ENCODE measurements at regions not wholly inside any gene's neighbourhood (a gene's known extent, or its start where the extent isn't known, plus 50 kb on each side); places are given as distances from the start of the nearest gene placed in this dataset.

GRCh38 chr17:72031219-72031884 lies 89.5 kb upstream of the SOX9 start:
- no peak overlapping the region for H3K4me3 ChIP-seq
- no peaks in the 10 kb centered on the region for H3K4me1 ChIP-seq
- DNase-seq (ENCODE audit: low spot score), result no peak
- H3K36me3 ChIP-seq, result no peaks in the 10 kb centered on the region
- no peaks in the 10 kb centered on the region for H3K9me3 ChIP-seq
- H3K27ac ChIP-seq, result no peak overlapping the region
- H3K27me3 ChIP-seq, result no peaks in the 10 kb centered on the region
- no peak for TF ChIP-seq CTCF (IDR thresholded peaks at IDR 0.05)

- Histone ChIP-seq H3K27me3 (no peaks in the 10 kb centered on the region), H3K4me3 (no peak overlapping the region)
Measured at GRCh38 chr17:72033334-72033733, 87.5 kb upstream of the SOX9 start.

GRCh38 chr17:72034000-72034399 lies 86.8 kb upstream of the SOX9 start:
- TF ChIP-seq CTCF (IDR thresholded peaks at IDR 0.05), result no peak
- H3K36me3 ChIP-seq, result no peaks in the 10 kb centered on the region
- no peak for DNase-seq (ENCODE audit: low spot score)
- no peak overlapping the region for H3K4me3 ChIP-seq
- no peak overlapping the region for H3K27ac ChIP-seq
- no peaks in the 10 kb centered on the region for H3K27me3 ChIP-seq
- H3K4me1 ChIP-seq, result no peaks in the 10 kb centered on the region
- H3K9me3 ChIP-seq, result no peaks in the 10 kb centered on the region

More at GRCh38 chr17:72033334-72033733, 87.5 kb upstream of the SOX9 start:
- H3K4me1 ChIP-seq, result no peaks in the 10 kb centered on the region
- TF ChIP-seq CTCF (IDR thresholded peaks at IDR 0.05), result no peak
- no peak for DNase-seq (ENCODE audit: low spot score)
- H3K27ac ChIP-seq, result no peak overlapping the region
- H3K36me3 ChIP-seq, result no peaks in the 10 kb centered on the region
- H3K9me3 ChIP-seq, result no peaks in the 10 kb centered on the region

GRCh38 chr17:72038427-72038826 lies 82.4 kb upstream of the SOX9 start:
- Histone ChIP-seq H3K4me1 (no peaks in the 10 kb centered on the region), H3K36me3 (no peaks in the 10 kb centered on the region), H3K4me3 (no peak overlapping the region), H3K9me3 (no peaks in the 10 kb centered on the region), H3K27me3 (no peaks in the 10 kb centered on the region), H3K27ac (no peak overlapping the region)
- no peak for TF ChIP-seq CTCF (IDR thresholded peaks at IDR 0.05)
- DNase-seq (ENCODE audit: low spot score), result no peak

- H3K4me3 ChIP-seq, result no peak overlapping the region
Measured at GRCh38 chr17:72039490-72039889, 81.3 kb upstream of the SOX9 start.

More at GRCh38 chr17:72039490-72039889, 81.3 kb upstream of the SOX9 start:
- H3K9me3 ChIP-seq, result no peaks in the 10 kb centered on the region
- no peak for DNase-seq (ENCODE audit: low spot score)
- TF ChIP-seq CTCF (IDR thresholded peaks at IDR 0.05), result no peak
- no peaks in the 10 kb centered on the region for H3K27me3 ChIP-seq
- H3K36me3 ChIP-seq, result no peaks in the 10 kb centered on the region
- no peaks in the 10 kb centered on the region for H3K4me1 ChIP-seq
- no peak overlapping the region for H3K27ac ChIP-seq
